Lower lobe of right lung (tissue), 2 donors: ENCODE measurements at regions not wholly inside any gene's neighbourhood (a gene's known extent, or its start where the extent isn't known, plus 50 kb on each side); places are given as distances from the start of the nearest gene placed in this dataset.
A peak's percentile ranks its signal among the peaks of the same experiment; 100 is the strongest.

Experiments used
- ATAC-seq, 2 donors: fragments of 200-7000 bp; cut with Tn5 transposase; one replicate each; pipeline ENCODE4 v1.9.1; 2020 to 2022; ENCODE audit warnings: mild to moderate bottlenecking in 2 of 2, moderate library complexity in 2 of 2
- DNase-seq: peaks from one replicate; pipeline ENCODE4 v3.0.0-alpha.2; 2020
- H3K27ac ChIP-seq: fragments of 200-600 bp; one replicate; pipeline ENCODE4 v1.8.0; 2022
- H3K27me3 ChIP-seq: fragments of 200-600 bp; one replicate; pipeline ENCODE4 v1.8.0; 2022; ENCODE audit warnings: low read depth
- H3K36me3 ChIP-seq: fragments of 200-600 bp; one replicate; pipeline ENCODE4 v1.8.0; 2022; ENCODE audit warnings: mild to moderate bottlenecking
- H3K4me1 ChIP-seq: fragments of 200-600 bp; one replicate; pipeline ENCODE4 v1.8.0; 2022
- H3K4me3 ChIP-seq: fragments of 200-600 bp; one replicate; pipeline ENCODE4 v1.8.0; 2022; ENCODE audit warnings: mild to moderate bottlenecking
- H3K9me3 ChIP-seq: fragments of 200-600 bp; one replicate; pipeline ENCODE4 v1.8.0; 2022
- intact Hi-C: fragments of 100-400 bp; cut with DNase I; formaldehyde crosslinking; loops from one replicate; pipeline ENCODE4 v1.11.0; 2022
- TF ChIP-seq, protein P1 (sequence below): fragments of 200-600 bp; IDR thresholded peaks from one replicate; pipeline ENCODE4 v1.8.0; 2022; ENCODE audit warnings: antibody characterized with exemption, mild to moderate bottlenecking
- donor health status: DM: no; HTN: yes; CAD: no; lungs with severe emphysema.

- no peak overlapping the region for H3K27ac ChIP-seq
- intact Hi-C loops, result no loop called here
- DNase-seq (no peak), ATAC-seq (no peak)
- no peaks in the 10 kb centered on the region for H3K36me3 ChIP-seq
- H3K4me3 ChIP-seq, result no peak overlapping the region
- H3K9me3 ChIP-seq, result no peaks in the 10 kb centered on the region
- H3K4me1 ChIP-seq, result no peaks in the 10 kb centered on the region
- H3K27me3 ChIP-seq, result no peaks in the 10 kb centered on the region
- TF ChIP-seq, protein P1, sequence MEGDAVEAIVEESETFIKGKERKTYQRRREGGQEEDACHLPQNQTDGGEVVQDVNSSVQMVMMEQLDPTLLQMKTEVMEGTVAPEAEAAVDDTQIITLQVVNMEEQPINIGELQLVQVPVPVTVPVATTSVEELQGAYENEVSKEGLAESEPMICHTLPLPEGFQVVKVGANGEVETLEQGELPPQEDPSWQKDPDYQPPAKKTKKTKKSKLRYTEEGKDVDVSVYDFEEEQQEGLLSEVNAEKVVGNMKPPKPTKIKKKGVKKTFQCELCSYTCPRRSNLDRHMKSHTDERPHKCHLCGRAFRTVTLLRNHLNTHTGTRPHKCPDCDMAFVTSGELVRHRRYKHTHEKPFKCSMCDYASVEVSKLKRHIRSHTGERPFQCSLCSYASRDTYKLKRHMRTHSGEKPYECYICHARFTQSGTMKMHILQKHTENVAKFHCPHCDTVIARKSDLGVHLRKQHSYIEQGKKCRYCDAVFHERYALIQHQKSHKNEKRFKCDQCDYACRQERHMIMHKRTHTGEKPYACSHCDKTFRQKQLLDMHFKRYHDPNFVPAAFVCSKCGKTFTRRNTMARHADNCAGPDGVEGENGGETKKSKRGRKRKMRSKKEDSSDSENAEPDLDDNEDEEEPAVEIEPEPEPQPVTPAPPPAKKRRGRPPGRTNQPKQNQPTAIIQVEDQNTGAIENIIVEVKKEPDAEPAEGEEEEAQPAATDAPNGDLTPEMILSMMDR, result no peak
These were observed 186.6 kb upstream of the RMST start for GRCh38 chr12:97275728-97276590.

GRCh38 chr12:97276661-97277429 is 185.8 kb upstream of the RMST start:
- no peak for DNase-seq
- no peaks in the 10 kb centered on the region for H3K4me1 ChIP-seq
- TF ChIP-seq, protein P1, result no peak
- H3K4me3 ChIP-seq, result no peak overlapping the region
- no peaks in the 10 kb centered on the region for H3K27me3 ChIP-seq
- no peaks in the 10 kb centered on the region for H3K9me3 ChIP-seq
- H3K27ac ChIP-seq, result no peak overlapping the region
- ATAC-seq, result no peak
- intact Hi-C loops, result no loop called here
- no peaks in the 10 kb centered on the region for H3K36me3 ChIP-seq

DNA sequence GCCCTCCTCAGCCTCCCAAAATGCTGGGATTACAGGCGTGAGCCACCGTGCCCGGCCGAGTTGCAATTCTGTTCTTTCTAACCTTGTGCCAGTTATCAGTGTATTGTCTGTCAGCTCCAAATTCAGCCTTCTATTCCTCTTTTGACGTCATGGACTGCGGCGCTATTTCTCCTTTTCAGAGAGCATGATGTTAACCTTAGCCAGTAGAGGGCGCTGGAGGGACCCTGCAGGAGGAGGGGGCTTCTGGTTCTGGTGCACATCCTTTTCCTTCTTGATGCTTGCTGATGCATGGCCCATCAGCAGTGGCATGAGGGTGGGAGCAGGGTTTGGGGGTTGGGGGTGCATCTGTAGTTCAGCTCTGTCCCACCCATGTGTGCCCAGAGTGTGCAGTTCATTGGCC is 179.3 kb upstream of the RMST start:
- DNase-seq (no peak), ATAC-seq (no peak)
- no peaks in the 10 kb centered on the region for H3K4me1 ChIP-seq
- TF ChIP-seq, protein P1, result peak; percentile 6
- H3K9me3 ChIP-seq, result no peaks in the 10 kb centered on the region
- no peaks in the 10 kb centered on the region for H3K36me3 ChIP-seq
- intact Hi-C loops, result no loop called here
- H3K27ac ChIP-seq, result no peak overlapping the region
- no peaks in the 10 kb centered on the region for H3K27me3 ChIP-seq
- no peak overlapping the region for H3K4me3 ChIP-seq

DNA sequence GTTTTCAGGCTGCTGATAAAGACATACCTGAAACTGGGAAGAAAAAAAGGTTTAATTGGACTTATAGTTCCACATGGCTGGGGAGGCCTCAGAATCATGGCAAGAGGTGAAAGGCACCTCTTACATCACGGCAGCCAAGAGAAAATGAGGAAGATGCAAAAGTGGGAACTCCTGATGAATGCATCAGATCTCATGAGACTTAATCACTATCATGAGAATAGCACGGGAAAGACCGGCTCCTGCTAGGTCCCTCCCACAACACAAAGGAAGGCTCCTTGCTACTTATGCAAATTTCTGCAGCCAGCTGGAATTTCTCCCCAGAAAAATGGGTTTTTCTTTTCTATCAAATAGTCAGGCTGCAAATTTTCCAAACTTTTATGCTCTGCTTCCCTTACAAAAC is 174.1 kb upstream of the RMST start:
- ATAC-seq, result no peak
- Histone ChIP-seq H3K4me1 (no peaks in the 10 kb centered on the region), H3K9me3 (no peaks in the 10 kb centered on the region), H3K4me3 (no peak overlapping the region), H3K36me3 (no peaks in the 10 kb centered on the region), H3K27me3 (no peaks in the 10 kb centered on the region), H3K27ac (no peak overlapping the region)
- intact Hi-C loops, result no loop called here
- TF ChIP-seq, protein P1, result no peak
- no peak for DNase-seq

- Histone ChIP-seq H3K9me3 (peaks cover 10% of the 10 kb centered on the region), H3K36me3 (no peaks in the 10 kb centered on the region), H3K27me3 (no peaks in the 10 kb centered on the region), H3K27ac (no peak overlapping the region), H3K4me1 (no peaks in the 10 kb centered on the region), H3K4me3 (no peak overlapping the region)
- DNase-seq, result no peak
- intact Hi-C loops, result no loop called here
- TF ChIP-seq, protein P1, result no peak
- ATAC-seq, result no peak
These were observed 170.0 kb upstream of the RMST start for GRCh38 chr12:97292588-97292987.
